ENCODE measurements at regions not wholly inside any gene's neighbourhood (a gene's known extent, or its start where the extent isn't known, plus 50 kb on each side); places are given as distances from the start of the nearest gene placed in this dataset.

GRCh38 chr5:116382874-116383266 is 191.8 kb downstream of the SEMA6A start:
- no peak for TF ChIP-seq SP1 (IDR thresholded peaks at IDR 0.05)
- TF ChIP-seq ARNT (IDR thresholded peaks at IDR 0.05): no peak
- no peak for TF ChIP-seq HDGF (IDR thresholded peaks at IDR 0.05; ENCODE audit: borderline replicate concordance)
- no peak for TF ChIP-seq FOXM1 (IDR thresholded peaks at IDR 0.05; ENCODE audit: borderline replicate concordance)

Data from HEK293T (cell line).